MCF 10A (cell line): ENCODE measurements at regions not wholly inside any gene's neighbourhood (a gene's known extent, or its start where the extent isn't known, plus 50 kb on each side); places are given as distances from the start of the nearest gene placed in this dataset.

ENCODE experiments used
- BruUV-seq: library from RNA; stranded (reverse); fragments of 400-500 nt; replicated peaks from 2 replicates; lab custom pipeline; 2021; lab: Mats Ljungman, UMichigan
- CTCF ChIA-PET: fragments of 300-600 bp; sonication (Branson Sonifier 250); formaldehyde crosslinking; extraction: SDS; loops from one replicate; lab custom pipeline; 2021; ENCODE audit warnings: antibody characterized with exemption, inconsistent platforms; lab: Yijun Ruan, JAX
- POLR2A ChIA-PET: fragments of 300-600, 350-650 bp; sonication (Branson Sonifier 250); formaldehyde crosslinking; extraction: SDS; loops from one replicate; lab custom pipeline; 2020; ENCODE audit warnings: antibody characterized with exemption, inconsistent platforms; lab: Yijun Ruan, JAX
- DNase-seq: peaks from one replicate; pipeline ENCODE4 v3.0.0-alpha.2; 2018; ENCODE audit not compliant: unreplicated experiment
- H3K27ac Mint-ChIP-seq: one replicate; pipeline ENCODE4 v1.8.0; 2022; ENCODE audit warnings: mild to moderate bottlenecking, low read depth, mixed read lengths; ENCODE audit not compliant: unreplicated experiment
- H3K27me3 Mint-ChIP-seq: one replicate; pipeline ENCODE4 v1.8.0; 2022; ENCODE audit warnings: mixed read lengths; ENCODE audit not compliant: insufficient read depth, unreplicated experiment
- H3K36me3 Mint-ChIP-seq: one replicate; pipeline ENCODE4 v1.8.0; 2022; ENCODE audit warnings: mild to moderate bottlenecking, moderate library complexity, mixed read lengths; ENCODE audit not compliant: insufficient read depth, unreplicated experiment
- H3K4me1 Mint-ChIP-seq: one replicate; pipeline ENCODE4 v1.8.0; 2022; ENCODE audit warnings: mixed read lengths; ENCODE audit not compliant: insufficient read depth, unreplicated experiment
- H3K4me3 Mint-ChIP-seq: one replicate; pipeline ENCODE4 v1.8.0; 2022; ENCODE audit warnings: mild to moderate bottlenecking, moderate library complexity, mixed read lengths; ENCODE audit not compliant: unreplicated experiment
- H3K9me3 Mint-ChIP-seq: one replicate; pipeline ENCODE4 v1.8.0; 2022; ENCODE audit warnings: mixed read lengths; ENCODE audit not compliant: unreplicated experiment
- intact Hi-C: fragments of 100-400 bp; cut with micrococcal nuclease; formaldehyde crosslinking; loops from 2 replicates; pipeline ENCODE4 v1.14.1; 2022
- TF ChIP-seq, protein P1 (sequence below): fragments of 200-600 bp; IDR thresholded peaks from one replicate; pipeline ENCODE4 v1.8.0; 2022; ENCODE audit warnings: antibody characterized with exemption, mild to moderate bottlenecking; ENCODE audit not compliant: unreplicated experiment

DNA sequence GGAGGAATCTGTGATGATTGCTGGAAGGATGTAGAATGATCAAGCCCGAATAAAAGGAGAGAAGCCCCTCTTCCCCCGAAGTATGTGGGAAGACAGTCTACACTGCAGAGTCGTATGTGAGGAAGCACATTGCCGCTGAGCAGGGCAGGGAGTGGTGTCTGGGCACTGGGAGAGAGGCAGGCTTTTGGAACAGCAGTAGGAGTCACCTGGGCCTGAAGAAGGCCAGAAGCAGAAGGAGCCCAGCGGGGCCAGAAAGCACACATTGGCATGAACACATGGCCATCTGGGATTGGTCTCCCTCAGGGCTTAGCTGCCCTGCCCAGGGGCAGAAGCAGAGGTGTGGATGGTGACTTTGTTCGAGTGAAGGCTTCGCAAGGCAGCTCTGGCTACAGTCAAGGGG lies 162.8 kb downstream of the ERCC6L2 start:
- no peak for DNase-seq
- H3K4me1 Mint-ChIP-seq, result no peaks in the 10 kb centered on the region
- intact Hi-C loops, result no loop called here
- ChIA-PET POLR2A (no interaction called here), CTCF (no interaction called here)
- H3K4me3 Mint-ChIP-seq, result no peak overlapping the region
- H3K36me3 Mint-ChIP-seq, result no peaks in the 10 kb centered on the region
- TF ChIP-seq, protein P1, sequence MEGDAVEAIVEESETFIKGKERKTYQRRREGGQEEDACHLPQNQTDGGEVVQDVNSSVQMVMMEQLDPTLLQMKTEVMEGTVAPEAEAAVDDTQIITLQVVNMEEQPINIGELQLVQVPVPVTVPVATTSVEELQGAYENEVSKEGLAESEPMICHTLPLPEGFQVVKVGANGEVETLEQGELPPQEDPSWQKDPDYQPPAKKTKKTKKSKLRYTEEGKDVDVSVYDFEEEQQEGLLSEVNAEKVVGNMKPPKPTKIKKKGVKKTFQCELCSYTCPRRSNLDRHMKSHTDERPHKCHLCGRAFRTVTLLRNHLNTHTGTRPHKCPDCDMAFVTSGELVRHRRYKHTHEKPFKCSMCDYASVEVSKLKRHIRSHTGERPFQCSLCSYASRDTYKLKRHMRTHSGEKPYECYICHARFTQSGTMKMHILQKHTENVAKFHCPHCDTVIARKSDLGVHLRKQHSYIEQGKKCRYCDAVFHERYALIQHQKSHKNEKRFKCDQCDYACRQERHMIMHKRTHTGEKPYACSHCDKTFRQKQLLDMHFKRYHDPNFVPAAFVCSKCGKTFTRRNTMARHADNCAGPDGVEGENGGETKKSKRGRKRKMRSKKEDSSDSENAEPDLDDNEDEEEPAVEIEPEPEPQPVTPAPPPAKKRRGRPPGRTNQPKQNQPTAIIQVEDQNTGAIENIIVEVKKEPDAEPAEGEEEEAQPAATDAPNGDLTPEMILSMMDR, result no peak
- H3K9me3 Mint-ChIP-seq, result peaks cover 30% of the 10 kb centered on the region
- H3K27ac Mint-ChIP-seq, result no peak overlapping the region
- H3K27me3 Mint-ChIP-seq, result peaks cover 11% of the 10 kb centered on the region
- BruUV-seq, result no TSS peak

DNA sequence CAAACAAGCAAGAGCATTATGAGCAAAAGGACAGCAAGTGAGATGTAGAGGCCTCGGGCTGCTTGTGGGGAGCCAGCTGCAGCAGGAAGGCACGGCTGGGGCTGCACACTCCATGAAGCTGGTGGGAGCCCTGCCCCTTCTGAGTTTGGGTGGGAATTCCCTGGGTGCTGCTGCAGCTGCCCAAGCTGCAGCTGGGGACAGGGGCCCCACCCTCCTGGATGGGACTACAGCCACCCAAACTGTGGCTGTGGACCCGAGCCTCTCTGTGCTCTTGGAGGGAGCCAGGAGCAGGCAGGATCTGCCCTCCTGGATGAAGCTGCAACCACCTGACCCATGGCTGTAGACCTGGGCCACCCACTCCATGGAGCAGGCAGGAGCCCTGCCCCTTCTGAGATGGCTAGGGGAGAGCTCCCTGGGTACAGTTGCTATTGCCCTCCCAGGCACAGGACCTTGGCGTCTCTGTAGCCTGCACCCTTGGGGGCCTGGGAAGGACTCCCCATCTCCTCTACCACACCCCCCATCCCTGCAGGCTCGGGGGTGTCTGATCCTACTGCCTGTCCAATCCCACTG lies 159.1 kb downstream of the ERCC6L2 start:
- H3K4me3 Mint-ChIP-seq, result no peak overlapping the region
- intact Hi-C loops, result no loop called here
- peaks cover 11% of the 10 kb centered on the region for H3K27me3 Mint-ChIP-seq
- no peak for DNase-seq
- ChIA-PET CTCF (no interaction called here), POLR2A (no interaction called here)
- H3K27ac Mint-ChIP-seq, result no peak overlapping the region
- H3K4me1 Mint-ChIP-seq, result no peaks in the 10 kb centered on the region
- peaks cover 23% of the 10 kb centered on the region for H3K9me3 Mint-ChIP-seq
- H3K36me3 Mint-ChIP-seq, result no peaks in the 10 kb centered on the region
- TF ChIP-seq, protein P1, result no peak
- no TSS peak for BruUV-seq

DNA sequence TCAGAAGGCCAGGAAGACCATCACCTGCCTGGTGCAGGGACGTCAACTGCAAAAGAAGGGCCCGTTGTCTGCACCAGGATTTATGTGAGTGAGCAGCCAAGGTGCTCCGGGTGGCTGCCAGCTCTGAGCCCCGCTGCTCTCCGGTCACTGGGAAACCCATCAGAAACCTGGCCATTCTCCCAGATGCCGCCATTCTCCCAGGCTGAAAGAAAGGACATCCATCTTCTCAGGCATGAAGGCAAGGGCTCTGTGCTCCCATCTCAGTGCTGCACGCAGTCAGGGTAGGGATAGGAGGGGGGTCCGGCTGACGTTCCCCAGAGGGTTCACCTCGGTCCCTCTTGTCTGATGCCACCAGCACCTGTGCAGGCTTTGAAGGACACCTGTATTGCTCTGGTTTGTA lies 158.4 kb downstream of the ERCC6L2 start:
- H3K4me1 Mint-ChIP-seq, result no peaks in the 10 kb centered on the region
- TF ChIP-seq, protein P1, result no peak
- peaks cover 11% of the 10 kb centered on the region for H3K27me3 Mint-ChIP-seq
- H3K9me3 Mint-ChIP-seq, result peaks cover 18% of the 10 kb centered on the region
- POLR2A ChIA-PET, result no interaction called here
- intact Hi-C loops, result no loop called here
- H3K36me3 Mint-ChIP-seq, result no peaks in the 10 kb centered on the region
- CTCF ChIA-PET, result no interaction called here
- H3K4me3 Mint-ChIP-seq, result no peak overlapping the region
- H3K27ac Mint-ChIP-seq, result no peak overlapping the region
- no peak for DNase-seq
- BruUV-seq, result no TSS peak

DNA sequence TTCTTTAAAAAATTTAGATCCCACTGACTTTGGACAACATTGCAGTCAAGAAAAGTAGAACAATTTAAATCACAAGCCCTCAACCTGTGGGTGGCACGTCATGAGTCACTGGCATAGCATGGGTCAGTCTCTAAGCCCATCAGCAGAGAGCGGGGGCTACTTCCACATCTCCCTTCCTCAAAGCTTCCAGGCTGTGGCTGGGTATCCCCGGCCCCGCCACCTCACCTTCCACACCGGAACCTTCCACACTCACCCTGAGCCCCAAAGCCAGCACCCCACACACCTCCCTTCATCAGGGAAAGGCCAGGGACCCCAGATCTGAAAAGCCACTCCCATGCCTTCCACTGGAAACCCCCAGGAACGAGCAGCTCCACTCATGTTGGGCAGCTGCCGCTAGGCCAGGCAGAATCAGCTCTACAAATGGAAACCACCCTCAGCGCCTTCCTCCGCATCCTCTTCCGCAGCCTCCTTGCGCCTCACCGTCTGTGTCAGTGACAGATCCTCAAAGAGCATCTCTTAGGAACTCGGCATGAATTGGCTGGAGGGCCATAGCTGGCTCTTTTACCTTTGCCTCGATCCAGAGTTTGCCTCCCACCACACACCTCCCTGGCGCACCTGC lies 156.5 kb downstream of the ERCC6L2 start:
- no peak overlapping the region for H3K4me3 Mint-ChIP-seq
- intact Hi-C loops, result no loop called here
- no peaks in the 10 kb centered on the region for H3K4me1 Mint-ChIP-seq
- H3K36me3 Mint-ChIP-seq, result no peaks in the 10 kb centered on the region
- DNase-seq, result no peak
- TF ChIP-seq, protein P1, result no peak
- no TSS peak for BruUV-seq
- H3K27ac Mint-ChIP-seq, result no peak overlapping the region
- ChIA-PET POLR2A (no interaction called here), CTCF (no interaction called here)
- H3K9me3 Mint-ChIP-seq, result peaks cover under 1% of the 10 kb centered on the region
- H3K27me3 Mint-ChIP-seq, result peaks cover 2% of the 10 kb centered on the region
